Stimulated activated naive B cell treated with anti-CD40 and anti-IgM and Interleukin-4, amounts not matched to agents 10 μg/mL and 1 μg/mL and 100 μg/mL, for 72 hours (primary cell): ENCODE measurements at regions not wholly inside any gene's neighbourhood (a gene's known extent, or its start where the extent isn't known, plus 50 kb on each side); places are given as distances from the start of the nearest gene placed in this dataset.

ENCODE experiments used
- ATAC-seq, 2 donors: fragments of 150-1000 bp; cut with Tn5 transposase; replicated peaks; 2 replicates each; pipeline ENCODE4 v1.10.0; 2021; ENCODE audit warnings: moderate library complexity in 1 of 2
- DNase-seq: peaks from one replicate; pipeline ENCODE4 v3.0.0; 2021
- H3K27ac Mint-ChIP-seq: one replicate; pipeline ENCODE4 v1.8.0; 2022; ENCODE audit warnings: mild to moderate bottlenecking, mixed read lengths
- H3K27me3 Mint-ChIP-seq, 2 donors: one replicate each; pipeline ENCODE4 v1.8.0; 2022; ENCODE audit warnings: mixed read lengths in 2 of 2
- H3K36me3 Mint-ChIP-seq, 2 donors: one replicate each; pipeline ENCODE4 v1.8.0; 2022; ENCODE audit warnings: mixed read lengths in 2 of 2, mild to moderate bottlenecking in 1 of 2
- H3K4me1 Mint-ChIP-seq, 2 donors: one replicate each; pipeline ENCODE4 v1.8.0; 2022; ENCODE audit warnings: mixed read lengths in 2 of 2, mild to moderate bottlenecking in 1 of 2
- H3K4me3 Mint-ChIP-seq, 2 donors: one replicate each; pipeline ENCODE4 v1.8.0; 2022; ENCODE audit warnings: mild to moderate bottlenecking in 2 of 2, mixed read lengths in 2 of 2, moderate library complexity in 1 of 2
- H3K9me3 Mint-ChIP-seq, 2 donors: one replicate each; pipeline ENCODE4 v1.8.0; 2022; ENCODE audit warnings: mixed read lengths in 2 of 2, mild to moderate bottlenecking in 1 of 2

DNA sequence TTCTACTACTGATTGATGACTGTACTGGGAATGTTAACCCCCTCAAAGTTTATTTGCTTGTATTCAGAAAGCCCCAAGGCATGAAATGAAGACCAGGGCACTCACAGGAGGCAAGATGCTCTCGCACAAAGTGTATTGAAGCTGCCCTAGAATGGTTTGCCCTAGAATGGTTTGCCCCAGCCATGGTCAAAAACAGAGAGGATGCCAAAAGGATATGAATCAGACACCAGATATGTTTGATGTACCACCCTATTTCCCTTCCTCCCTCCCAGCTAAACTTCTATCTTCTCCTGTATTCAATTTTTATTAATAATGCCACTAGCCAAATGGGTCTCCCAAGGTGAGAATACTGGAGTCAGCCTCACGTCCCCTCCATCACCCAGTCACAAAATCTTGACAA is 101.3 kb downstream of the TMCO5A start:
- DNase-seq = no peak
- Mint-ChIP-seq H3K27me3 (peaks cover 26 to 32% of the 10 kb centered on the region in 2 donors), H3K27ac (no peak overlapping the region), H3K9me3 (peaks cover 0 to 2% of the 10 kb centered on the region in 2 donors), H3K4me1 (peaks cover 0 to 5% of the 10 kb centered on the region in 2 donors), H3K36me3 (no peaks in the 10 kb centered on the region), H3K4me3 (no peak overlapping the region)
- ATAC-seq = no peak

DNA sequence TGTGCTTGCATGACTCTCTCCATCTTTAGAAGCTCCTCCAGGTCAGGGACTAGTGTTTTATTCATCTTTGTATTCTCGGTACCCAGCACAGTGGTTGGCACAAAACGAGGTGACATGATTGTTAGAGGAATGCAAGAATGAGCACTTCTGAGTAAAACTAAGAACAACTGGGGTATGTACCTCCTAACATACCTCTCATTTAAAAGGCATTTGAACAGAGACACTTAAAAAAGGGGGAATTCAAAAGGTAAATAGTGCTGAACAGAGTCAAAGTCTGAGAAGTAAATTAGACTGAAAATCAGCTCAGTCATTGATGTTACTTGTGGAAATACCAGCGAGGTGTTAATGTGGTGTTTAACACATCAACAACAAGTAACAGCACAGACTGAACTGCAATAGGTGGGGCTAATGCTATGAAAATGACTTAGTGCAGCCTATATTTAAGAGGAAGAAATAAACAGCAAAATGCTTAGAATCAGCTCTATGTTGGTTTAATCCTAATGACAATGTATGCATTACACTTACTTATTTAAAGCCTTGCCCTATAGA is 102.4 kb downstream of the TMCO5A start:
- Mint-ChIP-seq H3K9me3 (no peaks in the 10 kb centered on the region), H3K4me1 (no peaks in the 10 kb centered on the region)

GRCh38 chr15:38038659-38039442 is 104.4 kb downstream of the TMCO5A start:
- Mint-ChIP-seq H3K9me3 (no peaks in the 10 kb centered on the region), H3K27ac (no peak overlapping the region), H3K4me3 (no peak overlapping the region), H3K27me3 (peaks cover 26 to 36% of the 10 kb centered on the region in 2 donors), H3K4me1 (peaks cover 5 to 9% of the 10 kb centered on the region in 2 donors), H3K36me3 (no peaks in the 10 kb centered on the region)
- DNase-seq (no peak), ATAC-seq (no peak)

More for the DNA sequence above, 102.4 kb downstream of the TMCO5A start:
- Mint-ChIP-seq H3K27ac (no peak overlapping the region), H3K36me3 (no peaks in the 10 kb centered on the region), H3K4me3 (no peak overlapping the region), H3K27me3 (peaks cover 21 to 26% of the 10 kb centered on the region in 2 donors)
- DNase-seq (no peak), ATAC-seq (no peak)

GRCh38 chr15:38040615-38041014 is 106.2 kb downstream of the TMCO5A start:
- ATAC-seq = no peak
- Mint-ChIP-seq H3K9me3 (no peaks in the 10 kb centered on the region), H3K27ac (no peak overlapping the region), H3K4me1 (peaks cover 5 to 9% of the 10 kb centered on the region in 2 donors), H3K27me3 (peaks cover 19 to 41% of the 10 kb centered on the region in 2 donors), H3K4me3 (no peak overlapping the region), H3K36me3 (no peaks in the 10 kb centered on the region)
- no peak for DNase-seq

GRCh38 chr15:38041576-38041975 is 107.1 kb downstream of the TMCO5A start:
- H3K27ac Mint-ChIP-seq = no peak overlapping the region
- H3K9me3 Mint-ChIP-seq = no peaks in the 10 kb centered on the region
- H3K27me3 Mint-ChIP-seq = peaks cover 12 to 32% of the 10 kb centered on the region in 2 donors
- ATAC-seq = no peak
- H3K4me1 Mint-ChIP-seq = peaks cover 5 to 14% of the 10 kb centered on the region in 2 donors
- no peak overlapping the region for H3K4me3 Mint-ChIP-seq
- no peak for DNase-seq
- H3K36me3 Mint-ChIP-seq = no peaks in the 10 kb centered on the region

DNA sequence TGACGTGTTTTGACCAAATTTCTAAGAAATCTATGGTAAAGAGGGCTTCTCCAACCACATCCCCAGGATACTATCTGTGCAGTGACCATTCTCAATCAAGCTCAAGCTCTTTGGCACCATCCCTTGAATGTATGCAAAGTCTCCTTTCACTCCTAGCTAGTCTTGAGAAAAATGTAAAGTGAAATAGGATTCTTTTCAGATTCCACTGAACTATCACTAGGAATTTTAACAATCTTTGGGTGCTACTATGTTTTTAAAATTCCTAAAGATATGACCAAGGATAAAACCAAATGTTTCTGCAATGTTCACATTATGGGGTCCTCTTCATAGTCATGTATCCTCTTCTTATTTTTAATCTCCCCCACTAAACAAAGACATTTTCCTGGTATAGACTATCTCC is 107.8 kb downstream of the TMCO5A start:
- Mint-ChIP-seq H3K36me3 (peaks cover under 1 to 1% of the 10 kb centered on the region in 2 donors), H3K27me3 (peaks cover 10 to 30% of the 10 kb centered on the region in 2 donors), H3K27ac (no peak overlapping the region), H3K4me1 (peaks cover 5 to 18% of the 10 kb centered on the region in 2 donors), H3K9me3 (peaks cover 0 to under 1% of the 10 kb centered on the region in 2 donors), H3K4me3 (no peak overlapping the region)
- DNase-seq = no peak
- no peak for ATAC-seq

DNA sequence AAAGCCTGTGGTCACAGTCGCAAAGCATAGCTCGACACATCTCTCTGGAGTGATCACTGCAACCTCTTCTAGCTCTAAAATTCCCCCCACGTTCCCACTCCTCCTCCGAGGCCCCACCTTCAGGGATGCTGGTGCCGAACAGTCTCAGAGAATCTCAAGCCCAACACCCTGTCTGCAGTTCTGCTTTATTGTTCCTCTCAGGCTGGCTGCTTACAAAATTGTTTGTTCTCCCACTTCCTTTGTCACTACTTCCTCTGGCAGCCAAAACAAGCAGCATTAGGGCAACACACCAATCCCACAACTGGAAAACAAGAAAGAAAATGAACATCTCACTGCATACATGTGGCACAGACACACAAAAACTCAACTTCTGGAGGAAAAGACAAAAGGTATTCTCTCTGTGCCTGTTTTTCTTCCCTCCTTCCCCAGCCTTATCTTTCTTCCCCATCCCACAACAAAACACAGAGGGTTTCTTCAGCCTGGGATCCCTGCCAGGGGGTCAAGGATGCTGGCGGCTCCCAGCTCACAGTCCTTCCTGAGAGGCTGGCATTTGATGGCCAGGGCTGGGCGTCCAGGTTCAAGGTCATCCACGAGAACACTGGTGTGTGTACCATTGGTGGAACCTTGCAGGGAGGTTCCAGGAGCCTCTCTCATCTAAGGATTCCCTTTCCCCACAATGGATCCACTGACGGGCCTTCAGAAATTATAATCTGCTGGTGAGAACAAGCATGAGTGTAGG is 108.4 kb downstream of the TMCO5A start:
- ATAC-seq (no peak), DNase-seq (no peak)
- H3K4me3 Mint-ChIP-seq = no peak overlapping the region
- H3K27me3 Mint-ChIP-seq = peaks cover 6 to 30% of the 10 kb centered on the region in 2 donors
- no peak overlapping the region for H3K27ac Mint-ChIP-seq
- peaks cover 2 to 4% of the 10 kb centered on the region in 2 donors for H3K36me3 Mint-ChIP-seq
- peaks cover 7 to 25% of the 10 kb centered on the region in 2 donors for H3K4me1 Mint-ChIP-seq
- peaks cover 0 to 3% of the 10 kb centered on the region in 2 donors for H3K9me3 Mint-ChIP-seq

DNA sequence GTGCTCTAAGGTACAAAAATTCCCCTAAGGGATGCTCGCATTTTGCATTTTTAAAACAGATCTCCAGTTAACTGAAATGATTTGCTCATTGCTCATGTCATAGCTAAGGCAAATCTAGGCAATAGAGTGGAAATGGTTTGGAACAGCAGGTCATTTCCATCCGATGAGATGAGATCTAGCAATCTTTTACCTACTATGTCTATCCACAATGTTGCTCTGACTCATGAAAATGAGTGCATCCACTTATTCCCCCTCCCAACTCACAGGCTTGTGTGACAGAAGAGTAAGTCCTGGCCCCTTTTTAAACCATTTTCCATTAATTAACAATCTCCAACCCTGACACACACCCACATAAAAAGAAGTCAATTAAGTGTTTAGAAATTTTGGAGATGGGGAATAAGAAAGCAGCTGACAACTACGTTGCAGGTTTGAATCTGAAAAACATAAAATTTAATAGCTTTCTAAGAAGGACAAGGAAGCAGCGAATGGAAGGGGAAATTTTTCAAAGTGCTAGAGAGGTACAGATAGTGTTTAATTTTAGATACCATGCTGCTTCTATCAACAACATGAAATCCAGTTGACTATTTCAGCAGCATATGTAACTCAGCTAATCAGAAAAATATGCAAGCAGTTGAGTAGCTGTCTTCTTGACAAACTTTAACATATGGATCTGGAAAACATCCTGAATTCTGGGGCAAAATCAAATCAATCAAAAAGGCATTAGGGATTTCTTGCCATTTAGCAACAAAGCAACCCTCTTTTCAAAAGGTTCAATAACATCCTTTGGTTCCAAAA is 112.0 kb downstream of the TMCO5A start:
- no peak overlapping the region for H3K27ac Mint-ChIP-seq
- no peak for DNase-seq
- H3K36me3 Mint-ChIP-seq = peaks cover 2 to 4% of the 10 kb centered on the region in 2 donors
- no peak overlapping the region for H3K4me3 Mint-ChIP-seq
- peaks cover 6 to 25% of the 10 kb centered on the region in 2 donors for H3K27me3 Mint-ChIP-seq
- H3K9me3 Mint-ChIP-seq = peaks cover 0 to 3% of the 10 kb centered on the region in 2 donors
- no peak for ATAC-seq
- H3K4me1 Mint-ChIP-seq = peaks cover 10 to 45% of the 10 kb centered on the region in 2 donors

DNA sequence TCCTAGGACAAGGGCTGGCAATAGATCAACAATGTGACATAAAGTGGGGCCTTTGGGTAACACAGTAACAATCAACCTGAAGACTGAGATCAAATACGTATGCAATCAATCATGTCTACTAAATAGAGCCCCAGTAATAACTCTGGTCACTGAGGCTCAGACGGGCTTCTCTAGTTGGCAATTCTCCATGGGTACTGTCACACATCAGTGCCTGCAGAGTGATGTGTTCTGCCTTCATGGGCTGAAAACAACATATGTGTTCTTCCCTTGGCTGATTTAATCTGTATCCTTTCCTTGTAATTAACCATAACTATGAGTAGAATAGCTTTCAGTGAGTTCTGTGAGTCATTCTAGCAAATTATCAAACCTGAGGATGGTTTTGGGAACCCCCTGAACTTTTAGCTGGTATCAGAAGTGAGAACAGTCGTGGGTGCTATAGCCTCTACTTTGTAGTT is 113.6 kb downstream of the TMCO5A start:
- Mint-ChIP-seq H3K4me1 (peaks cover 5 to 38% of the 10 kb centered on the region in 2 donors), H3K4me3 (no peak overlapping the region), H3K9me3 (peaks cover 0 to 3% of the 10 kb centered on the region in 2 donors), H3K27me3 (peaks cover 5 to 18% of the 10 kb centered on the region in 2 donors), H3K36me3 (peaks cover 2 to 4% of the 10 kb centered on the region in 2 donors), H3K27ac (no peak overlapping the region)
- ATAC-seq (peak; percentile 93), DNase-seq (peak; percentile 11)

DNA sequence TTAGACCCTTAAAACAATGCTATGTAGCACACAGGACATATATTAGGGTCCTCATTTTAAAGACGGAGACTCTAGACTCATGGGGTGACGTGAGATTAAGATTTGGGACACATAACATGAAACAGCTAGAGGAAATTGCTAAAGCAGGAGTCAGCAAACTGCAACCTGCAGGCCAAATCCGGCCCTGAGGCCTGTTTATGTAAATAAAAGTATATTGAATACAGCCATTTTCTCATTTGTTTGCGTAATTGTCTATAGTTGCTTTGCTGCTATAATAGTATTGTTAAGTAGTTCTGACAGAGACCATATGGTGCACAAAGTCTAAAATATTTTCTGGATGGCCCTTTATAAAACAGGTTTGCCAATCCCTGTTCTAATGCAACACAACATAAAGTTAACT is 115.5 kb downstream of the TMCO5A start:
- Mint-ChIP-seq H3K27ac (no peak overlapping the region), H3K9me3 (peaks cover 0 to 4% of the 10 kb centered on the region in 2 donors), H3K4me3 (no peak overlapping the region), H3K27me3 (peaks cover 4 to 10% of the 10 kb centered on the region in 2 donors), H3K4me1 (peaks cover 5 to 36% of the 10 kb centered on the region in 2 donors), H3K36me3 (peaks cover 2 to 4% of the 10 kb centered on the region in 2 donors)
- ATAC-seq = no peak
- DNase-seq = no peak

- no peak overlapping the region for H3K4me3 Mint-ChIP-seq
- DNase-seq = no peak
Observed at GRCh38 chr15:38050529-38051448, 116.3 kb downstream of the TMCO5A start.

DNA sequence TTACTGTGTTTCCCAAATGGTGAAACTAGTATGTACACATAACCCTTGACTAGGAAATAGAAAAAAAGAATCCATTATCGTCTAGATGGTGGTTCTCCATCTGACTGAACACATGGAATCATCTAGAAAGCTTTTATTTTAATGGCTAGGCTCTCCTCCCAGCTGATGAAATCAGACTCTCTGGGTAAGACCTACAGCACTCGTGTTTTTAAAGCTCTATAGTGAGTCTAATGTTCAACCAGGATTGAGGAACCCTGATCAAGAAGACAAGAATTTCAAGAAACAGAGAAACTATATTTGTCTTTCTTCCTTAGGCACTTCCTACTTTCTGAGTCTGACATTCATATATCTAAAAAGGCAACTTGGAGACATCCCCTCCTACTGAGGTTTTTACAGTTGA is 118.8 kb downstream of the TMCO5A start:
- DNase-seq (no peak), ATAC-seq (no peak)
- H3K27me3 Mint-ChIP-seq = peaks cover 8 to 14% of the 10 kb centered on the region in 2 donors
- peaks cover 0 to 3% of the 10 kb centered on the region in 2 donors for H3K36me3 Mint-ChIP-seq
- H3K4me3 Mint-ChIP-seq = no peak overlapping the region
- H3K4me1 Mint-ChIP-seq = peaks cover 2 to 32% of the 10 kb centered on the region in 2 donors
- H3K27ac Mint-ChIP-seq = no peak overlapping the region
- peaks cover 1 to 4% of the 10 kb centered on the region in 2 donors for H3K9me3 Mint-ChIP-seq

More at GRCh38 chr15:38050529-38051448, 116.3 kb downstream of the TMCO5A start:
- H3K27me3 Mint-ChIP-seq = peaks cover 4 to 14% of the 10 kb centered on the region in 2 donors
- peaks cover 5 to 36% of the 10 kb centered on the region in 2 donors for H3K4me1 Mint-ChIP-seq
- H3K9me3 Mint-ChIP-seq = peaks cover 0 to 4% of the 10 kb centered on the region in 2 donors
- no peak overlapping the region for H3K27ac Mint-ChIP-seq
- H3K36me3 Mint-ChIP-seq = peaks cover 2 to 4% of the 10 kb centered on the region in 2 donors
- no peak for ATAC-seq

DNA sequence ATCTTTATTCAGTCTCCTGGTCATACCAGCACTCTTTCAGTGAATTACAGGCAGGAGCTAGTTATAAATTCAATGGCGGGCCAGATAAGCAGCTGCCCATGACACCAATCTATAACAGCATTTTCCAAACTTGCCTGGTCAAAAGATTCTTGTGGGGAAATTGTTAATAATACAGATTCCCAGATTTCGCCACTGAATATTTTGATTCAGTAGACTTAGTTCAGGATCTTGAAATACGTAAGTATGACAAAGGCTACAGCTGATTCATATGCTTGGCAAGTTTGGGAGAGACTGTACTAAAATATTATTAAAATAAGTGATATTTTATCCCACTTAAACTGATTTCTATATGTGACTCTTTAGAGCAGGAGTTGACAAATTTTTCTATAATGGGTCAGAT is 119.3 kb downstream of the TMCO5A start:
- Mint-ChIP-seq H3K36me3 (peaks cover 3 to 4% of the 10 kb centered on the region in 2 donors), H3K27me3 (peaks cover 8 to 14% of the 10 kb centered on the region in 2 donors), H3K4me3 (no peak overlapping the region), H3K27ac (no peak overlapping the region), H3K4me1 (peaks cover 5 to 32% of the 10 kb centered on the region in 2 donors), H3K9me3 (peaks cover 4 to 6% of the 10 kb centered on the region in 2 donors)
- DNase-seq (no peak), ATAC-seq (no peak)
